Left ventricle myocardium superior (tissue), 1 donor: ENCODE measurements at regions not wholly inside any gene's neighbourhood (a gene's known extent, or its start where the extent isn't known, plus 50 kb on each side); places are given as distances from the start of the nearest gene placed in this dataset.
"Not testable (repeated sequence)": the region's sequence is repeated elsewhere in the genome, so short reads cannot be mapped to it uniquely, and the experiment has no call there.

Source experiments
- ATAC-seq: fragments of 200-7000 bp; cut with Tn5 transposase; one replicate; pipeline ENCODE4 v1.9.1; 2020; ENCODE audit warnings: mild to moderate bottlenecking, moderate library complexity
- DNase-seq: peaks from one replicate; pipeline ENCODE4 v3.0.0-alpha.2; 2020
- intact Hi-C: fragments of 100-400 bp; cut with micrococcal nuclease; formaldehyde crosslinking; loops from one replicate; pipeline ENCODE4 v1.11.0; 2022
- donor health status: DM: no; HTN: yes; CAD: no; lungs with severe emphysema.

- intact Hi-C loops = no loop called here
- ATAC-seq = no peak
- no peak for DNase-seq
These were observed 276.9 kb downstream of the NOVA1 start for GRCh38 chr14:26320886-26321285.

- intact Hi-C loops = no loop called here
- DNase-seq (no peak), ATAC-seq (no peak)
These were observed 278.5 kb downstream of the NOVA1 start for GRCh38 chr14:26319139-26319864.

- DNase-seq = no peak
- intact Hi-C loops = no loop called here
- no peak for ATAC-seq
These were observed 293.8 kb downstream of the NOVA1 start for GRCh38 chr14:26304056-26304455.

- ATAC-seq (no peak), DNase-seq (no peak)
- intact Hi-C loops = no loop called here
These were observed 303.9 kb downstream of the NOVA1 start for GRCh38 chr14:26293909-26294308.

GRCh38 chr14:26289891-26290486, 307.8 kb downstream of the NOVA1 start:
- intact Hi-C loops = no loop called here
- DNase-seq = no peak
- no peak for ATAC-seq

GRCh38 chr14:26286913-26287205, 311.0 kb downstream of the NOVA1 start:
- ATAC-seq (no peak), DNase-seq (no peak)
- intact Hi-C loops = no loop called here

DNA sequence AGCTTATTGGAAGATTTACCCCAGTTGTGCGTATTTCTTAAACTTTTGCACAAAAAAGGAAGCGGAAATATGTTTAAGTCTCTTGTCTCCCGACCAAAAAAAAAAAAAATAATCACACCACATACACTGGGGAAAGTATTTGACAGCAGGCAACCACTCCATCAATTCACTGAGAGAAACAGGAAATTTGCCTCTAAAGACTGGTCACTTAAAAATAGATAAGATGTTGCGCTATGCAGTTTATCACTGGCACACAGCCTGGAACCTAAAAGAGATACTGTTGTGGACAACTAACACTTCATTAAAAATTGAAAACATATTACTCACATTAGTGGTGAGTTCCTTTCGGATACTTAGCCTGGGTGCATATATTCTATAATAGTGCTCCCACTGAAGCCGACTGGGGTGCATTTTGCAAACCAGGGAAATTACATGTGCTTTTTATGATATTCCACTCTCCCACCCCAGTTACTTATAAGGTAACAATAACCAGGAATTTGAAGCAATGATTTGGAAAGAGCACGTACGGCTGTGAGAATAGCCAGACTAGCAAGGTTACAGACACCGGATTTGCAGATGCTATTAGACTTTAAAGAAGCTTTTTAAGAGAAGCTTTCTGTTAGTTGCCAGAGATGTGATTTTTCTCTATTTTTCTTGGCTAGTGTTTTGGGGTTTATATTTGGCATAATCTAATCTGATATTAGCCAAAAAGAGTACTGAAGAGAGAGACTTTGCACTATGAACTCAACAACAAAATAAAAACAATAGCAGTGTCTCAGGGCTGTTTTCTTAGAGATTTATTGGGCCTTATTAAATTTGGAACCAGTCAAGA, 311.5 kb downstream of the NOVA1 start:
- DNase-seq = no peak
- intact Hi-C loops = no loop called here
- no peak for ATAC-seq

- DNase-seq (no peak), ATAC-seq (no peak)
- intact Hi-C loops = no loop called here
These were observed 315.3 kb downstream of the NOVA1 start for GRCh38 chr14:26282578-26282977.

GRCh38 chr14:26282011-26282410, 315.8 kb downstream of the NOVA1 start:
- ATAC-seq, DNase-seq, intact Hi-C loops: not testable (repeated sequence)

GRCh38 chr14:26281280-26281998, 316.4 kb downstream of the NOVA1 start:
- no peak for DNase-seq

DNA sequence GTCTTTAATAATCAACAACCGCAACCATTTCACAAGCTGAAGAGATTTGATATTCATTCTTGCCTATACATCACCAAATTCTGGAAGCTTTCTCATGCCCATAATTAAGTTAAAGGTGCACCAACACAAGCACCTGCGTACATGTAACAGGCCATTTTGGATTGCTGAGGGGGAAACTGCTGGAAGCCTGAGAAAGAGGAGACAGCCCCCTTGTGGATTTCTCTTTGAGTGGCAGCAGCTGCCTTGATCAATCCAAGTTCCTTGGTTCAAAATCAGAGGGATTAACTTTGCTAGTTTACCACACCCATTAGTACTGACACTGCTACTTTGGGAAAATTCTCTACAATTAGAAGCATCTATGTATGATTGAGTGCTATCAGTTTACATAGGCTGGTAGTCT, 321.1 kb downstream of the NOVA1 start:
- intact Hi-C loops = no loop called here
- ATAC-seq (no peak), DNase-seq (no peak)

More at GRCh38 chr14:26281280-26281998, 316.4 kb downstream of the NOVA1 start:
- no peak for ATAC-seq
- intact Hi-C loops = no loop called here

DNA sequence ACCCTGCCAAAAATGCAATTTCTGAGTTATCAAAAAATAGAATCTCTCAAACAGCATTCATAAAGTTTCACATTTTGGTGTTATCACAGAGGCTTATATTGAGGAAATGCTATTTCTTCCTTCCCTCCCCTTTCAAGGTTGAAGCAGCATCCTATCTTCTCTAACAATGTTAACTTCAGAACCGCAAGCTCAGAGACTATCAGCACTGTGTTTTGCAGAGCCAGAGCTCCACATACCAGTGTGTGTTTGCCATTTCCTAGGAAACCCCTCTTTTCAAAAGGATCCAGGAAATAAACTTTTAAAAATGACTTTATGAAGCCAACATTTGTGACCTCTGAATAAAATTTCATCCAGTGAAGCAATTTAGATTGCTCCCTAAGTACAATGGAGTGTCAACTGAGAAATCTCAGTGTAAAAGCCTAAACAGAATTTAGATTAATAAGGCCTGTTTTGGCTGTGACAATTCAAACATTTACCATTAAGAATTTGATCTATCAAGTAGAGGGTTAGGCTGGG, 332.6 kb downstream of the NOVA1 start:
- intact Hi-C loops = no loop called here
- no peak for ATAC-seq

GRCh38 chr14:26261368-26262122, 336.3 kb downstream of the NOVA1 start:
- ATAC-seq (no peak), DNase-seq (no peak)
- intact Hi-C loops = no loop called here

More for the DNA sequence above, 332.6 kb downstream of the NOVA1 start:
- DNase-seq = no peak

DNA sequence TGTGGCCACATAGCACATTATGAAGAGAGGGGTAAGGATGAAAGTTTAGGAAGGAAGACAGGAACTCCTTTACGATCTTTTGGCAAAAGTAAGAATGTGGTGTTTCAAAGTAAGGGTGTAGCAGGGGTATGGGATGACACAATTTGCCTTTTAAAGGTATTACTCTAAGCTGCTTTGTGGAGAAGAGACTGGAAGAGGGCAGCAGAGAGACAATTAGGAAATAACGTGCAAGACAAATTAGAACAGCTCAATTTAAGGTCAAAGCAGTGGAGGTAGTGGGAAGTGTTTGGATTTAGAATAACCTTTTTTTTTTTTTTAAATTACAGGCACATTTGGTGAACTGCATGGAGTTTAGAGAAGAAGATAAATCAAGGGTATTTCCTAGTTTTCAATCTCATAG, 342.6 kb downstream of the NOVA1 start:
- intact Hi-C loops = no loop called here
- DNase-seq (no peak), ATAC-seq (no peak)

DNA sequence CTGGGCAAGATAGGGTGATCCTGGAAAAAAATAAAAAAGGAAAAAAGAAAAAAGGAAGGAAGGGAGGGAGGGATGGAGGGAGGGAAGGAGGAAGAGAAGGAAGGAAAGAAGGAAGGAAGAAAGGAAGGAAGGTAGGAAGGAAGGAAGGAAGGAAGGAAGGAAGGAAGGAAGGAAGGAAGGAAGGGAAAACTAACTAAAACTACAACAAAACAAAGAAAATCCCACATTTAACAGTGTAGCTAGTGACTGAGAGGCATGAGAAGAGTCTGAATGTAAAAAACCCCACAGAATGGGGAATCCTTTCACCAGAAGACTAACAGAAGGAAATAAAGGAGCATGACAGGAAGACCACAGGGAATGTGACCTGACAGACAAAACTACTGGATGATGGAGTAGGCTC, 345.7 kb downstream of the NOVA1 start:
- DNase-seq = no peak
- intact Hi-C loops = no loop called here
- ATAC-seq = no peak

- intact Hi-C loops = no loop called here
- no peak for ATAC-seq
- no peak for DNase-seq
These were observed 364.7 kb downstream of the NOVA1 start for GRCh38 chr14:26233118-26233517.

DNA sequence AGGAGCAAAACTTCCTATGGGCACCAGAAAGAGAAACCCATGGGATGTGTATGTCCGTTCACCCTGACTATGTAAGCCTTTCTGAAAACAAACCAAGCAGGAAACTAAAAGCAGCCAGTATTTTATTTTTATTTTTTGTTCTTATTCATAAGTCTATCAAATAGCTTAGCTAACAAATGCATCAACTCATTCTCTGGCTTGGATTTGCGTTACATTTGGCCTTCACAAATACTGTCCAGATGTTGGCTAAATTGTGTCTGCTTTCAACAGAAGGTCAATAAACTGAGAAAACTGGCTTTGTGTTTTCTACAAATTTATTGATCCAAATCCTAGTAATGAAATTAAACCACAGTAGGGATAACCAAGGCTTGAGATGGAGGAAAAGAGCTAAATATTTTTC, 379.0 kb downstream of the NOVA1 start:
- intact Hi-C loops = no loop called here
- ATAC-seq = no peak
- no peak for DNase-seq

- ATAC-seq (no peak), DNase-seq (no peak)
- intact Hi-C loops = no loop called here
These were observed 380.1 kb downstream of the NOVA1 start for GRCh38 chr14:26217778-26218177.

- ATAC-seq (no peak), DNase-seq (no peak)
- intact Hi-C loops = no loop called here
These were observed 381.0 kb downstream of the NOVA1 start for GRCh38 chr14:26216786-26217185.
